ENCODE measurements at regions not wholly inside any gene's neighbourhood (a gene's known extent, or its start where the extent isn't known, plus 50 kb on each side); places are given as distances from the start of the nearest gene placed in this dataset.

DNA sequence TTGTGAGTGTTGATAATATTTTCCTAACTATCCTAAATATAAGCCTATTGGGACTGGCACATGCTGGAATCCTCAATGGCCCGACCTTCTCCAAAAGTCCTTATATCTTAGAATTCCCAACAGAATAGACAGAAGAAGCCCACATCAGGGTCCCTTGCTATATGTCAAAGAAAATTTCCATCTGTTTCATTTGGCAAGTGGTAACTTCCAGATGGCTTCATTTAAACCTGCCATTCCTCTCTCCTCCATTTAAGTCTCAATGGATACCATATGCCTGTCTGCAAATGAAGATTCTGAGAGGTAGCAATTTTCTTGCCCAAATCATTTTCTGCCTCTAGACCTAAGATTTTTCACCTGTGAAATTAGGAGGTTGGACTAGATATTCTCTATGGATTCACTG, 73.1 kb upstream of the KCNA4 start:
- no peak for DNase-seq (ENCODE audit: low read depth)

DNA sequence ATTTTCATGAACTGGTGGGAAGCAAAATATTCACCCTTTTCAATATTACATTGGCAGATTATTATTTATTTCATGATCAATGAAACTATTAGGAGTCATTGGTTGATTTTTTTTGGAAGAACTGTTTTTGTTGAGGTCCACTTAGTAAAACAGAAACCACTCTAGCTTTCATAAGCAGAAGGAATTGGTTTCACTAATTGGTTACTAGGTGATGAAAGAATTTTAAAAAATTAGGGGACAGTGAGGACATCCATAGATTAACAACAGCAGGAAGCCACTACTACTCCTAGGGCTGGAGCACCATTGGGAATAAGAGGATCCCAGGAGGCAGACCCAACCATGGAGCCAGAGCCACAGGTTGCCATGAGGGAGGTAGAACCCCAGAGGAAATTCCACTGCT, 74.4 kb upstream of the KCNA4 start:
- no peak for DNase-seq (ENCODE audit: low read depth)

DNA sequence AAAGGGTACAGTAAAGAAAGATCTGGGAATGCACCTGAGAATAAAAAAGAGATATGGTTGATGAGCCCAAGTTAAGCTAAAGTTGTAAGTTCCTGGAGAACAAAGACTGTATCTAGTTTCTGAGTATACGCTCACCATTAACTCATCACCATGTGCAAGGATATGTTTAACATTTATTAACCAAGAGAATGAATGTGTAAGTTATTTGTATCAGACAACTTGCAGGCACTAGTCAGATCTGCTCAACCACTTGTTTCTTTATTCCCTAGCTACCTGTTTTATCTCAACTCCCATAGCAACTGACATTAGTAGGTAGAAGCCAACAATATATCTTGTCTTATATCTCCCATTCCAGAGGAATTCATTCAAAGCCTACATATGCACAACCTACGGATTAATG, 74.9 kb upstream of the KCNA4 start:
- no peak for DNase-seq (ENCODE audit: low read depth)

DNA sequence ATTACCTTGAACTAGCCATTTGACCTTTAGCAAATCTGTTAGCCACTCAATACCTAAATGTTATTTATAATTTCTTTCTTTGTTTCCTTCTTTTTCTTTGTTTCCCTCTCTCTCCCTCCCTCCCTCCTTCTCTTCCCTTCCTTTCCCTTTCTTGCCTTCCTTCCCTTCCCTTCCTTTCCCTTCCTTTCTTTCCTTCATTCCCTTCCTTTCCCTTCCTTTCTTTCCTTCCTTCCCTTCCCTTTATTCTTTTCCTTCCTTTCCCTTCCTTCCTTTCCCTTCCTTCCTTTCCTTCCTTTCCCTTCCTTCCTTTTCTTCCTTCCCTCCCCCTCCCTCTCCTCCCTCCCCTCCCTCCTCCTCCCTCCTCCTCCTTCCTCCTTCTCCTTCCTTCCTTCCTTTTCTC, 75.7 kb upstream of the KCNA4 start:
- no peak for DNase-seq (ENCODE audit: low read depth)

DNA sequence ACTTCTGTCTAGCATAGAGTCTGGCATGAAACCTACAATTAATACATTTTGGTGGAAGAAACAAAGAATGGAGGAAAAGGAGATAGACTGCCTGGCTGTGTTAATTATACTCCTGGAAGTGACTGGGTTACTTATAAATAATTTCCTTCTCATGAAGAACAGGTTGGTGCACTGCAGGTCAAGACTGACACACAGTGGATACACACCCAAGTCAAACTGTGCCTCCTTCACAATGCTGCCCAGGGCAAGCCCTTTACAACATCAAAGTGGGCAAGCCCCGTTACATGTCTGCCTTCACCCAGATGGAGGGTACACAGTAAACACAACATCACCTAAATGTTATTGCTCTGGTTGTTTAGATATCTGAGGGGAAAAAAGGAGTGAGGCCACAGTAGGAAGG, 83.7 kb upstream of the KCNA4 start:
- no peak for DNase-seq (ENCODE audit: low read depth)

DNA sequence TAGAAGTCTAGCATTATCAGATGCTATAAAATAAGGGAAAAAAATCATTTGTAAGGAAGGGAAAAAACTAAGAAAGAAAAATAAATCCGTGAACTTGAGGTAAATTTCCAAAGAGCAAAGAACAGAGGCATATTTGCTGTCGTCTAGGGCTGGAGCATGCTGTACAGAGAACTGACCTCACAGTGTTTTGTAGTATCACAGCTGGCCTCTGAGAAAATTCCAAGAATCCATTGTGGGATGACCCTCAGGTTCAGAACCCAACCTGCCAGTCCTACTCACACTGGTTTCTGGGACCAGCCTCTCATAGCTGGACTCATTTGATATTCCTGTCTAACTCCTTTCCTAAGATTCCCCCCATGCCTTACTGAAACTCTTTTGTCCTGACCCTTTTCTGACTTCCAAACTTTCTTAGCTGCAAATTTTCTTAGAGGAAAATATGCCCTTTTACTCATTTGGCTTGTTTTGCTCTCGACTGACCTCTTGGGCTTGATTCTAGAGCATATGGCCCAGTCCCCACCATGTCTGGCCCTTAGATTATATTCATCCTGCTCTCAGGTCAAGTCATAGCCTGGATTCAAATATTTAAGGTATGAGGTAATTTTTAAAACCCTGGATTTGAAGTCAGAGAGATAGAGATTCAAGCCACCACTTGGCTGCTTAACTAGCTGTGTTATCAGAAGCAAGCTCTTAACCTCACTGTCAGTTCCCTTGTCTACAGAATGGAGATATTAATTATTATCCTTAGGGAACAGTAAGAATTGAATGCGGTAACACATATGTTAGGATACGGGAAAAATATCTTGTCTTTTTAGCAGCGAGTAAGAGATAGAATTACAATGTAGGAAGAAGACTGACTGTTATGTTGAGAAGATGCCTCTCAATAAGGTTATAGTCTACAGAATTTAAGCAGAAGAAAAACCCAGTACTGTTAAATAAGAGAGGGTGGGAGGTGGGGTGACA, 89.7 kb upstream of the KCNA4 start:
- no peak for DNase-seq (ENCODE audit: low read depth)

DNA sequence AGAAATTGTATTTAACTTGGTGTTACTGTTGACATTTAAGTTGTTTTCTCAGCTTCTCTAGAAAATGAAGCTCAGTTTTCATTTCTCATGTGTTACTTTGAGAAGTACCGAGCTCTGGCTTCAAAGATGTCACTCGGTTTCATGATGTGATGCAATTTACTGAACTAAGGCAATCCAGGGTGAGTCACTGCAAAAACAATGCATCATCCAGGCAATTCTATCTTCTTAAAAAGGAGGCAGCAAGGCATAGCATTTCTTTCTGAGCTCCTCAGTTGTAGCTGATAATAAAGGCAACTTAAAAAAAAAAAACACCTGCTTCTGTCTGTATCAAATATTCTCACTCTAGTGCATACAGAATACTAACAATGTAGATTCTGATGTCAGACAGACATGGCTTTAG, 91.1 kb upstream of the KCNA4 start:
- DNase-seq (ENCODE audit: low read depth): no peak

DNA sequence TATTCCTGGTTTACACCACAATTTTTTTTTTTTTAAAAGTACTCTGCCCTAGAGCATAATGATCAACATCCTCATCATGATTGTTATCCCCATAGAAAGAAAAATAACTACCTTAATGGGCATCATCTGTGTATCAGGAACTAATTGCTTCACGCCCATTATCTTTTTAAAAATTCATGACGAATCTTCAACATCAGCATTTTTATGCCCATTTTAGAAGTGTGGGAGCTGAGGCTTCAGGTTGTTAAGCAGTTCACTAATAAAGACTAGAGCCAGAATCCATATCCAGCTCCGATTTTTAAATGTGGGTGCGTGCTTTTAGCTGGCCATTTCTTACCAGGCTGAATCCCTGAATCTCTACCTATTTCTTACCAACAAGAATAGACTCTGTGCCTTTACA, 92.9 kb upstream of the KCNA4 start:
- no peak for DNase-seq (ENCODE audit: low read depth)

DNA sequence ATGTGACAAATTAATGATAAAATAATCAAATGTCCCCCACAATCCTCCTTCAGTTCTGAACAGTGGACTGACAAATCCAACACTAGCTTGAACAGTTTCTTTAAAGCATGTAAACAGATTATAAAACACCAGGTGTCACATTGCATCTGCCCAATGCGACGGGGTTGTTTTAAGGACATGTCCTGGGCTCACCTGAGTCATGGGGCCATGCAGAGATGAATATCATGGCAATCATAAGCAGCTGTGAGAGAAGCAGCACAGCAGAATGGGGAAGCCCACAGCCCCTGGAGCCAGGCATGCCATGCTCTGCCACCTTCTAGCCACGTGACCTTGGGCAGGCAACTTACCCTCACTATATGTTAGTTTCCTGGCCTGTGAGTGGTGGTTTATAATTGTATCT, 93.9 kb upstream of the KCNA4 start:
- no peak for DNase-seq (ENCODE audit: low read depth)

DNA sequence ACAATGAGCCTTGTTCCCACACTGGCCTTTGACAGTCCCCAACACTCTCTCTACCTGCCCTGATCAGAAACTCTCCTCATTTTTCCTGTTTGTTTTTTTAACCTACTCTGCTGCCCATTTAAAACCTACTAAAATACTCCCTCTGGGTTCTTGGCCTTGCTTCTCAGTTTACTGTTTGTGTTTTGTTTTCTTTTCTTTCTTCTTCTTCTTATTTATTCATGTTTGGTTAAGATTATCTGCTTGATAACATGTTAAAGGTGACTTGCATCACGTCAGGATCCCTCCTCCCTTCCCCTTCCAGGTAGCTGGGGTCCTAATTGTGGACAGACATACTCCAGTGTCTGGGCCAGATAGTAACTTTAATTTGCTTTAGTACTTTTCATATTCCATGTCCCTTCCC, 95.0 kb upstream of the KCNA4 start:
- no peak for DNase-seq (ENCODE audit: low read depth)

DNA sequence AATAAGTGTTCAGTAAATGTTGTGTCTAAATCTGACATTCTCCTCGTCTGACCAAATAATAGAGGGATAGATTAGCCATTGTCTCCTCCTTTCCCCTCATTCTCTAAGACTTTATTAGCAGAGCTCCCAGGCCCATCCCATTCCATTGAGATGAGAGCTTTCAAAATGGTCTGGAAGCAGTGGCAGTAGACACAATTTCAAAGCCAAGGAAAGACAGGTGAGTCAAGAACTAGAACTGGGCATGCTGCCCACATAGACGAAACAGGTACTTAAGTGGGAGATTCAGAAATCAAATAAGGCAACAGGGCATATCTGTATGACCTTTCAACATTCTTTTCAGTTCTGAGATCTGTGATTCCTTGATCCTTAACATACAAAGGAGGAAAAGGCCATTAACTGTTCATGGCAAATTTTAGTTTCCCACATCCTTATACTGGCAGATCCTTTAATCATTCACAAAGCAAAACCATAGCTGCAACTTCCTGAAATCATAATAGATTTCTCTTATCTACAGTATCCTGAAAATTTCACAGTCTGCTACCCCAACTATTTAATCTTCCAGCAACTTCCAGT, 96.6 kb upstream of the KCNA4 start:
- no peak for DNase-seq (ENCODE audit: low read depth)

DNA sequence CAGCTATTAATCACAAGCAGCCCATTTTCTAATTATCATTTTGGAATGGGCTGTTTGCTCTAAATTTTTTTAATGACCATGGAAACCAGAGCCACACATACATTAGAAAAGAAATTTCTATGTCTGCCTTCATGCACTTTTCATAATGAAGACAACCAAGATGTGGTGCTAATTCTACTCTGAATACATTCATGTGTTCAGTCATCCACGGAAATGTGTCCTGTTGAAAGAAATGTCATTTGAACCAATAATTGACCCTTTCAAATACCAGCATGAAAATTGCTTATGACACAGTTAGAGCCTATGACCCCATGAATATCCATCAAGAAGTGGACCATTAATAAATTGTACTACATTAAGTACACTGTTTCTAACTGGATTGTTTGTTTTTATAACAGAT, 99.7 kb upstream of the KCNA4 start:
- no peak for DNase-seq (ENCODE audit: low read depth)

DNA sequence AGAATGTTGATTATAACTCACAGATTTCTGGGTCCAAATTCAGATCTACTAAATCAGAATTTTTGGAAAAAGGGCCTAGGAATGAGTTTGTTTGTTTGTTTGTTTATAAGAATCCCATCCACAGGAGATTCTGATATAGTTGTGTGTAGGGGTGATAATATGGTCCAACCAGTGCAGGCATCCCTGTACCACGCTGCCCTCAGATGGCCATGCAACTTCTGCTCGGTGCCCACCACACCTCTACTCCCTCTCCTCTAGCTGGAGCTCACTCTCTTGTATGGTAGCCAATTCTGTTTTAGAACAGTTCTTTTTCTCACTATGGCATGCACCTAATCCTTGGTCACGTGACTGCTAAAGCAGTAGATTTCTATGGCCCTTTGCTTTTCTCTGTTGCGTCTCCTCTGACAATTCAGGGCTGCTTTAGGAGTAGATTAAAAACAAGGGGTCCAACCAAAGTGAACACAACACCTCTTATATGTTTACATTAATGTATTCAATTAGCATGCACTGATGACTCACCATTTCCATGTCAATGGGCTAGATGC, 103.3 kb upstream of the KCNA4 start:
- no peak for DNase-seq (ENCODE audit: low read depth)

DNA sequence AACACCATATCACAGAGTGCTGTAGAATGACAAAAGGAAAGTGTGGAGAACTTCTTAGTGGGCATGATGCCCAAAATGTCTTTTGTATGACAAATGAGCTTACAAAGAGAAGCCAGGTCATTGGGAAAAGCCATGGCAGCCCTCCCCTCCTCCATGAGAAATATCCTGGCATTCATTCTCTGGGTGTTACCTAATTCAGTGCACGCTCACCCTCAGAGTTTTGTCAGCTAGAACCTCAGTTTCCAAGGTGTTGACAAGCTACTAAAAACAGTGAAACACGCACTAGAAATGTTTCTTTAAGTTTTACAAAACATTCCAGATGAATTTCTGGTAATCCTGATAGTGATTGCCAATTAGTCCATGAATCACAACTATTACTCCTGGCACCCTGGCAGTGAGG, 105.4 kb upstream of the FSHB start:
- no peak for DNase-seq (ENCODE audit: low read depth)

DNA sequence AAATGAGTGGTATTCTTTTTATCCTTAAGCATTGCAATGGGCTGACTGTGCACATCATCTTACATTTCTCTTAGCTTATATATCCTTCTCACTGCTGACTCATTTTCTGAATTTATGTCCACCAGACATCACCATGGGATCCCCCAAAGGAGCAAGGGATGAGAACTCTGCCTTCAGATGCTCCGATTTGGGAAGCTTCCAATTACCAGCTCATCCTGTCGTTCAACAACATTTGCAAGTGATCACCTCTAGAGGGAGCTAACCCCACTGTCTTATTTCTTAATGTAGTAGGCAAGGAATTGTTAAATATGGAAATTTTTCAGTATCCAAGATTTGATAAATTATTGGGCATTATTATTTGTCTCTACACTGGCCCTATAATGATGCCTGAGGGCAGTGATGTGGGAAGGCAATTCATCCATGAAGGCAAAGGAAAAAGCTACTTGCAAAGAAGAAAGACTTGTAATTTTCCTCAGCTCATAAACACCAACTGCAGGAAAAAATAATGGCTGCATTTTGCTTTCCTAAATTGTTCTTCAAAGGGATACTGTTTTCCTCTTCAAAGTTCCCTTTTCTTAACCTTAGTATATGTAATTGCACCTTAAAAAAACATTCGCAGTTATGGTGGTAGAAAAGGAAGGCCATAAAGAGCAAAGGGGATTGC, 102.4 kb upstream of the FSHB start:
- DNase-seq (ENCODE audit: low read depth): no peak

DNA sequence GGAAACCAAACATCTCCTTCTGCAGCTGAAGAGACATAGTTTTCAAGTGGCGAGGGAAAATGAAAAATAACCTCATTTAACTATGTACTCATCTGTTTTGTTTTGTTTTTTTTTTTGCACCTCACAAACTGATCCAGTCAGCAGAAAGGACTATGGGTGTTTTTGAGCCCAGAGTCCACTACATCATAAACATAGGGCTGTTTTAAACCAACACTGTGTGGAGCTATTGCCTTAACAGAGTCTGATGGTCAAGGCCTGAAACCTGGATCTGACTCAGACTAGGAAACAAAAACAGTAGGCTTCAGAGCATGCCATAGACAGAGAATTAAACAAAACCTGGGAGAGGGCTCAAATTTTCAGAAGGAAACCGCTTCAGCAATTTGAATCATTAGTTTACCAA, 99.3 kb upstream of the FSHB start:
- DNase-seq (ENCODE audit: low read depth): no peak

DNA sequence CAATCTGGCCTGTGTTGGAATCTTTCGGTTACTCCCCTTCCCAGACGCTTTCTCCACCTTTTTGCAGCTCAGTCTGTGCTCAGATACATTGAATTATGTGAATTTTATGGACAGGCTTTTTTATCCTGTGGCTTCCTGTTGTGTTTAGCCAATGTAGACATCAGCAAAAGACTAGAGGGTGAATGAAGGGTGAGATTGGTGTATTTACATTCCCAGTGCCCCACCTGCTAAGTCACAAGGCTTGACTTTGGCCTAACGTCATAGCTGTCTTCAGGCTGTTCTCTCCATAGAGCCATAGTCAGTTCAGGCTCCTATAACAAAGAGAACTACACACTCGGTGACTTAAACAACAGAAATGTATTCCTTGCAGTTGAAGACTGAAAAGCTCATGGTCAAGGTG, 97.5 kb upstream of the FSHB start:
- DNase-seq (ENCODE audit: low read depth): no peak

DNA sequence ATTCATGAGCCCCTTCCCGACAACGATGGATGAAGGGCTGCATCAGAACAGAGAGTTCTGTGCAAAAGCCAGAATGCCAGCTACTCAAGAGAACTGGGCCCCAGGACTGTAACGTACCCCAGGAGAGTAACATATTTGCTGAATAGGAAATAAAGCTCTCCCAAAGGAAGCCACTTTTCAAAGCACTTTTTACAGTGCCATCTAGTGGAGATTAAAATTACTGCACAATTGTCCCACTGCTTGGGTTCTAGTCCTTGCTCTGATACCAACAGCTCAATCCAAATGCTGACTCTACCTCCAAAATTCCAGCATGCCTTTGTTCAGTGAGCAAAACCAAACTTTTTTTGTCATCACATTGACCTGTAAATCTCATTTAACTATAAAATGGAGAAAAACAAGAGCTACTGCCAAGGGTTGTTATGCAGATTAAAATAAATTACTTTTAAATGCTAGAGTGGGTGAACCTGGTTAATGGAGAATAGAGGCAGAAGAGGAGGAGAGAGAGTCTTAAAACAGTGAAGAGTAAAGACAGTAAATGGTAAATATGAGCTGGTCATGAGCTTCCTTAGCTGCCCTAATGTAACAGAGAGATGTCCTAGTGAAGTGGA, 87.6 kb upstream of the FSHB start:
- no peak for DNase-seq (ENCODE audit: low read depth)

DNA sequence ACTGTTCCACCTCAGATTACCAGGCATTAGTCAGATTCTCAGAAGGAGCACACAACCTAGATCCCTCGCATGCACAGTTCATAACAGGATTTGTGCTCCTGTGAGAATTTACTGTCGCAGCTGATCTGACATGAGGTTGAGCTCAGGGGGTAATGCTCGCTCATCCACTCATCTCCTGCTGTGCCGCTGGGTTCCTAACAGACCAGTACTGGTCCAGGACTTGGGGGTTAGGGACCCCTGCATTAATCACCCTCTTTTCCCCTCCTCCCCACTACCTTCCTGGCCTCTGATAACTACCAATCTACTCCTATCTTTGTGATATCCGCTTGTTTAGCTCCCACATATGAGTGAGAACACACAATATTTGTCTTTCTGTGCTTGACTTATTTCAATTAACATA, 83.5 kb upstream of the FSHB start:
- DNase-seq (ENCODE audit: low read depth): no peak

DNA sequence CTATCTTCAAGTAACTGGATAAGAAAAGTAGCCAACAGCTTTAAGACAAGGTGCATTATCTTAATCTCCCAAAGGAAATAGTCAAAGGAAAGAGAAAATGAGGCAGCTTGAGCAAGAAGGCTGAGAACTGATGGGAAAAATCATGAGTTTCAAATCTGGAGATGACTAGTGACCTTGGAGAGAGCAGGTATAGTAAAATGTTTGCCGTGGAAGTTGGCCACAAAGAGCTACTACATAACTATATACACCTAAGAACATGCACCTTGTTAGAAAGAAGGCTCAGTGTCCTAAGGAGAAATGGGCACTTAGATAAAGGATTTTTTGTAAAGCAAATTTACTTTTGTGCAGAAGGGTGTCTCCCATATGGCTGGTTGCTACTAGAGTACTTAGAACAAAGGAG, 80.8 kb upstream of the FSHB start:
- DNase-seq (ENCODE audit: low read depth): no peak

DNA sequence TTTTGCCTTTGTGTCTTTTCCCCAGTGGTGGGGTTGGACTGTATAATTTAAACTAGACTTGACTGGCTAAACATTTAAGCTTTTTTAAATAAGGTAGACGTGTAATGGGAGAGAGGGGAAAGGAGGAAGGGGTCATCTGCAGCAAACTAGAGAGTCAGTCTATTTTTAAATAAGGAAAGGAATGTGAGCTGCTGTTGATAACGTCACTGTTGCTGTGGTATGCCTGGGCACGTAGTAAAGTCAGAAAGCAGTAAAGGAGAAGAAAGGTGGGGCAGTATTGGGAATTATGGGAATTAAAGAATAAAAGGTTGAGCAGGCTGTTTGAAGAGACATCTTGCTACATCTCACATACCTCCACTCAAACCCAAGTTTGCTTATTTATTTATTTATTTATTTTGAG, 80.4 kb upstream of the FSHB start:
- no peak for DNase-seq (ENCODE audit: low read depth)

DNA sequence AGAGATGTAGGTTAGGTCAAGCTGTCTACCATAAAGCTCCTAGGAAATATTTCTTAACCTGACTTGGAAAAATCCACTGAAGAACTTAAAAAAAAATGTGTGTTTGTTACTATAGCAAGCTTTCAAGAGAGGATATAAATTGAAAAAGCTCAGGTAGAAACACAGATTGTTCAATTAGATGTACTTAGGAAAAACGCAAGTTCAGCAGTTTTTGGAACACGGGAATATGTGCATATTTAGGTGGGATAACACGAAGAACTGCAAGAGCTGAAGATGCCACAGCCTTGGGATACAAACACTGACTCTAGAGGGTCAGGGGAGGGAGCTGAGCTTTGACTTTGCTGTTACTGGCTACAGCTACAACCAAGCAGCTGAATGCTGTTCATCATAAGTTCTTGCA, 77.8 kb upstream of the FSHB start:
- no peak for DNase-seq (ENCODE audit: low read depth)
